H1 (cell line): ENCODE measurements at regions not wholly inside any gene's neighbourhood (a gene's known extent, or its start where the extent isn't known, plus 50 kb on each side); places are given as distances from the start of the nearest gene placed in this dataset.

Experiments used
- CTCF ChIA-PET: fragments of 300-600 bp; sonication (Branson Sonifier 250); formaldehyde crosslinking; loops from one replicate; lab custom pipeline; 2021; ENCODE audit not compliant: partially characterized antibody; lab: Charles Lee
- POLR2A ChIA-PET: fragments of 300-600 bp; sonication (Branson Sonifier 250); formaldehyde crosslinking; loops from one replicate; lab custom pipeline; 2021; ENCODE audit warnings: inconsistent platforms; ENCODE audit not compliant: partially characterized antibody; lab: Charles Lee
- DNase-seq, 2 experiments: peaks; one replicate each; pipeline versions ENCODE4 v3.0.0 to v3.0.0-alpha.2; 2010 to 2022; ENCODE audit warnings: low spot score in 2 of 2, low read depth in 1 of 2, mixed read lengths in 1 of 2
- FAIRE-seq: peaks from 2 replicates; lab custom pipeline; 2011; peaks lifted over from hg19 to GRCh38; lab: Jason Lieb, UNC
- H2AFZ ChIP-seq: 2 replicates; pipeline ENCODE4 v1.8.1; 2012; ENCODE audit warnings: low read length, inconsistent platforms
- H2AK5ac ChIP-seq: 2 replicates; pipeline ENCODE4 v1.6.1; 2013; ENCODE audit warnings: low read depth, low read length
- H2BK120ac ChIP-seq: replicated peaks from 2 replicates; pipeline ENCODE3; 2013; ENCODE audit warnings: low read depth, low read length, inconsistent platforms
- H2BK12ac ChIP-seq: 2 replicates; pipeline ENCODE4 v1.6.1; 2013; ENCODE audit warnings: low read depth, low read length
- H2BK15ac ChIP-seq: 2 replicates; pipeline ENCODE4 v1.6.1; 2013; ENCODE audit warnings: low read length
- H2BK20ac ChIP-seq: 2 replicates; pipeline ENCODE4 v1.6.1; 2013; ENCODE audit warnings: low read length
- H2BK5ac ChIP-seq: 2 replicates; pipeline ENCODE4 v1.6.1; 2013; ENCODE audit warnings: low read depth, low read length
- H3K14ac ChIP-seq: 2 replicates; pipeline ENCODE4 v1.6.1; 2013; ENCODE audit warnings: inconsistent platforms; ENCODE audit not compliant: insufficient read length
- H3K18ac ChIP-seq: 2 replicates; pipeline ENCODE4 v1.6.1; 2013; ENCODE audit warnings: low read length; ENCODE audit errors: extremely low read depth
- H3K23ac ChIP-seq: 2 replicates; pipeline ENCODE4 v1.6.1; 2013; ENCODE audit warnings: inconsistent platforms; ENCODE audit not compliant: insufficient read length
- H3K23me2 ChIP-seq: 2 replicates; pipeline ENCODE4 v1.6.1; 2013; ENCODE audit warnings: low read depth, low read length
- H3K27ac ChIP-seq: 2 replicates; pipeline ENCODE4 v1.6.1; 2011; ENCODE audit warnings: low read depth, low read length, inconsistent platforms
- H3K27me3 ChIP-seq, 4 experiments: replicated peaks in 1 of 4; 1 replicate in 1 of 4; 2 replicates in 3 of 4; pipeline versions ENCODE4 v1.6.1 to v1.8.1; 2011 to 2013; ENCODE audit warnings: low read length in 3 of 4, mild to moderate bottlenecking in 3 of 4, inconsistent platforms in 2 of 4, mixed read lengths in 2 of 4, moderate library complexity in 1 of 4; ENCODE audit not compliant: control insufficient read depth in 3 of 4, insufficient read depth in 3 of 4; ENCODE audit errors: extremely low read depth in 1 of 4
- H3K36me3 ChIP-seq, 4 experiments: 2 replicates each; pipeline versions ENCODE4 v1.6.1 to v1.8.1; 2011 to 2013; ENCODE audit warnings: mild to moderate bottlenecking in 4 of 4, low read length in 3 of 4, moderate library complexity in 2 of 4, control low read depth in 1 of 4, inconsistent platforms in 1 of 4; ENCODE audit not compliant: insufficient read depth in 4 of 4, control insufficient read depth in 2 of 4
- H3K4ac ChIP-seq: replicated peaks from 2 replicates; pipeline ENCODE3; 2013; ENCODE audit warnings: low read length, low read depth, mixed read lengths, inconsistent platforms; ENCODE audit not compliant: insufficient read length
- H3K4me1 ChIP-seq, 4 experiments: replicated peaks in 1 of 4; 1 replicate in 1 of 4; 2 replicates in 3 of 4; pipeline versions ENCODE4 v1.6.1 to v1.8.1; 2011 to 2013; ENCODE audit warnings: low read length in 3 of 4, inconsistent platforms in 2 of 4, mixed read lengths in 1 of 4; ENCODE audit not compliant: insufficient read depth in 4 of 4, control insufficient read depth in 3 of 4
- H3K4me2 ChIP-seq, 2 experiments: 2 replicates each; pipeline versions ENCODE4 v1.6.1 to v1.8.1; 2011 to 2013; ENCODE audit warnings: low read depth in 2 of 2, low read length in 2 of 2, control low read depth in 1 of 2, inconsistent platforms in 1 of 2, mild to moderate bottlenecking in 1 of 2; ENCODE audit not compliant: insufficient read depth in 1 of 2
- H3K4me3 ChIP-seq, 4 experiments: fragments of 200-600, 300-600 bp in 1 of 4; sonication (generic), shearing (Covaris generic), sonication (Bioruptor Twin) in 1 of 4; 2 replicates each; pipeline versions ENCODE4 v1.5.1 to v1.8.1; 2011 to 2016; ENCODE audit warnings: low read length in 4 of 4, low read depth in 3 of 4, control low read depth in 2 of 4, inconsistent platforms in 2 of 4, mild to moderate bottlenecking in 2 of 4, mixed read lengths in 1 of 4, moderate library complexity in 1 of 4; ENCODE audit not compliant: insufficient read depth in 2 of 4; ENCODE audit errors: extremely low read depth in 1 of 4
- H3K56ac ChIP-seq: replicated peaks from 2 replicates; pipeline ENCODE3; 2013; ENCODE audit warnings: low read depth, mild to moderate bottlenecking, mixed read lengths, low read length, inconsistent platforms; ENCODE audit not compliant: insufficient read length
- H3K79me1 ChIP-seq: 2 replicates; pipeline ENCODE4 v1.6.1; 2013; ENCODE audit warnings: low read depth, low read length, control low read depth
- H3K79me2 ChIP-seq, 2 experiments: 2 replicates each; pipeline versions ENCODE4 v1.6.1 to v1.8.1; 2012 to 2013; ENCODE audit warnings: low read length in 2 of 2, mild to moderate bottlenecking in 2 of 2, inconsistent platforms in 1 of 2; ENCODE audit not compliant: insufficient read depth in 2 of 2, control insufficient read depth in 1 of 2
- H3K9ac ChIP-seq, 4 experiments: replicated peaks in 1 of 4; 1 replicate in 1 of 4; 2 replicates in 3 of 4; pipeline versions ENCODE4 v1.6.1 to v1.8.1; 2011 to 2013; ENCODE audit warnings: low read depth in 3 of 4, low read length in 3 of 4, control low read depth in 2 of 4, mild to moderate bottlenecking in 2 of 4, moderate library complexity in 2 of 4, inconsistent platforms in 1 of 4; ENCODE audit errors: extremely low read depth in 1 of 4
- H3K9me3 ChIP-seq, 2 experiments: 2 replicates each; pipeline versions ENCODE4 v1.6.1 to v1.8.1; 2012 to 2013; ENCODE audit warnings: mild to moderate bottlenecking in 2 of 2, moderate library complexity in 2 of 2, control low read depth in 1 of 2, inconsistent platforms in 1 of 2, low read depth in 1 of 2, low read length in 1 of 2, mixed read lengths in 1 of 2; ENCODE audit not compliant: insufficient read depth in 2 of 2
- H4K20me1 ChIP-seq, 2 experiments: replicated peaks in 1 of 2; 2 replicates each; pipeline versions ENCODE3 to v1.8.1; 2011 to 2013; ENCODE audit warnings: inconsistent platforms in 2 of 2, low read length in 2 of 2, mild to moderate bottlenecking in 1 of 2; ENCODE audit not compliant: insufficient read depth in 2 of 2, control insufficient read depth in 1 of 2
- H4K5ac ChIP-seq: 2 replicates; pipeline ENCODE4 v1.6.1; 2013; ENCODE audit warnings: low read length, low read depth, mixed read lengths, inconsistent platforms; ENCODE audit not compliant: insufficient read length
- H4K8ac ChIP-seq: 2 replicates; pipeline ENCODE4 v1.8.0; 2013; ENCODE audit warnings: mild to moderate bottlenecking, moderate library complexity, low read length, inconsistent platforms; ENCODE audit not compliant: insufficient read depth; ENCODE audit errors: extremely low read depth
- H4K91ac ChIP-seq: replicated peaks from 2 replicates; pipeline ENCODE3; 2013; ENCODE audit warnings: low read length, mixed read lengths, inconsistent platforms; ENCODE audit not compliant: insufficient read length
- ATF3 ChIP-seq: IDR thresholded peaks from 2 replicates; pipeline ENCODE4 v1.6.1; 2011; ENCODE audit warnings: low read depth, mild to moderate bottlenecking, low read length; ENCODE audit not compliant: insufficient read depth
- BCL11A ChIP-seq, 2 experiments: IDR thresholded peaks; one replicate each; pipeline ENCODE4 v1.6.1; 2011; ENCODE audit warnings: low read depth in 2 of 2, low read length in 2 of 2, mild to moderate bottlenecking in 2 of 2
- EP300 ChIP-seq, 2 experiments: IDR thresholded peaks; 1 replicate in 1 of 2; 2 replicates in 1 of 2; pipeline ENCODE4 v1.6.1; 2011 to 2012; ENCODE audit warnings: low read depth in 2 of 2, low read length in 2 of 2, mild to moderate bottlenecking in 2 of 2, borderline replicate concordance in 1 of 2, inconsistent platforms in 1 of 2, moderate library complexity in 1 of 2
- MAX ChIP-seq: IDR thresholded peaks from 2 replicates; pipeline ENCODE4 v1.6.1; 2012; ENCODE audit warnings: inconsistent platforms
- POLR2AphosphoS5 ChIP-seq: IDR thresholded peaks from 2 replicates; pipeline ENCODE4 v1.6.1; 2011; ENCODE audit warnings: low read depth, low read length
- POU5F1 ChIP-seq: IDR thresholded peaks from 2 replicates; pipeline ENCODE4 v1.6.1; 2011; ENCODE audit warnings: low read depth, mild to moderate bottlenecking, low read length, moderate library complexity
- RFX5 ChIP-seq: IDR thresholded peaks from 2 replicates; pipeline ENCODE4 v1.6.1; 2011; ENCODE audit warnings: low read depth, low read length, improper control_type of control experiment, borderline replicate concordance
- SP2 ChIP-seq: IDR thresholded peaks from 2 replicates; pipeline ENCODE4 v1.6.1; 2012; ENCODE audit warnings: mild to moderate bottlenecking, low read length, inconsistent platforms
- TCF12 ChIP-seq: IDR thresholded peaks from 2 replicates; pipeline ENCODE4 v1.6.1; 2011; ENCODE audit warnings: low read depth, mild to moderate bottlenecking, low read length
- YY1 ChIP-seq: IDR thresholded peaks from 2 replicates; pipeline ENCODE4 v1.6.1; 2011; ENCODE audit warnings: low read depth, mild to moderate bottlenecking, low read length
- whole genome bisulfite sequencing, 2 experiments: shearing (Covaris generic) in 1 of 2; methylation state at CpG; one replicate each; pipeline versions ENCODE4 v1.1.6 to v1.1.7; 2013 to 2015; ENCODE audit warnings: low lambda C conversion rate in 2 of 2, mixed read lengths in 2 of 2, inconsistent platforms in 1 of 2, low coverage in 1 of 2, missing lambda C conversion rate in 1 of 2; ENCODE audit not compliant: insufficient replicate concordance in 2 of 2, insufficient coverage in 1 of 2, insufficient read length in 1 of 2; ENCODE audit errors: extremely low coverage in 1 of 2, missing lambda C conversion rate in 1 of 2; 5-methylcytosine and 5-hydroxymethylcytosine counted together

GRCh38 chr15:27623560-27624305, 475.4 kb downstream of the OCA2 start:
- Histone ChIP-seq H3K14ac (no peak overlapping the region), H3K4me3 (no peak overlapping the region), H3K79me1 (no peaks in the 10 kb centered on the region), H2BK15ac (no peak overlapping the region), H4K20me1 (no peaks in the 10 kb centered on the region), H4K5ac (no peak overlapping the region), H3K4ac (no peak overlapping the region)
- DNase-seq: no peak
- FAIRE-seq: no peak
- TF ChIP-seq MAX (no peak), EP300 (IDR thresholded peaks at IDR 0.05; ENCODE audit: borderline replicate concordance in 1 of 2, low read depth in 2 of 2, low read length in 2 of 2) (no peak), TCF12 (no peak), POLR2AphosphoS5 (no peak), BCL11A (IDR thresholded peaks at IDR 0.05; ENCODE audit: low read depth in 2 of 2, low read length in 2 of 2) (no peak), RFX5 (no peak), SP2 (no peak), YY1 (no peak), ATF3 (no peak), POU5F1 (no peak)
- TF ChIP-seq, all 59 proteins: peak for 0
- Histone ChIP-seq H3K9me3 (peaks cover 5 to 12% of the 10 kb centered on the region in 2 experiments; a peak in 2 of 4 replicates), H4K8ac (no peak overlapping the region), H2BK120ac (no peak overlapping the region), H3K23ac (no peak overlapping the region), H3K27ac (no peak overlapping the region), H3K79me2 (no peaks in the 10 kb centered on the region), H2AFZ (peak overlapping the region; percentile 90), H2BK20ac (no peak overlapping the region), H3K56ac (no peak overlapping the region), H3K36me3 (no peaks in the 10 kb centered on the region; a peak in 1 of 8 replicates), H3K9ac (no peak overlapping the region), H3K4me1 (0 out of 7 replicates have a peak, but pooled peaks cover 0 to 4% (median 0%) of the 10 kb centered on the region in 4 experiments), H3K4me2 (no peak overlapping the region), H3K23me2 (no peaks in the 10 kb centered on the region), H2BK5ac (no peak overlapping the region), H4K91ac (no peak overlapping the region), H2BK12ac (no peak overlapping the region), H3K18ac (no peak overlapping the region), H2AK5ac (no peak overlapping the region), H3K27me3 (no peaks in the 10 kb centered on the region)
- CTCF ChIA-PET: no interaction called here
- 89% methylated on average over 9 of the region's 9 CpGs; no CpG with 5 or more reads in 1 of the 2 experiments for WGBS, 2 experiments
- POLR2A ChIA-PET: no interaction called here
